ENCODE measurements at regions not wholly inside any gene's neighbourhood (a gene's known extent, or its start where the extent isn't known, plus 50 kb on each side); places are given as distances from the start of the nearest gene placed in this dataset.

GRCh38 chr5:72619251-72619650 is 112.0 kb upstream of the ZNF366 start:
- ATAC-seq (no peak), DNase-seq (no peak)

DNA sequence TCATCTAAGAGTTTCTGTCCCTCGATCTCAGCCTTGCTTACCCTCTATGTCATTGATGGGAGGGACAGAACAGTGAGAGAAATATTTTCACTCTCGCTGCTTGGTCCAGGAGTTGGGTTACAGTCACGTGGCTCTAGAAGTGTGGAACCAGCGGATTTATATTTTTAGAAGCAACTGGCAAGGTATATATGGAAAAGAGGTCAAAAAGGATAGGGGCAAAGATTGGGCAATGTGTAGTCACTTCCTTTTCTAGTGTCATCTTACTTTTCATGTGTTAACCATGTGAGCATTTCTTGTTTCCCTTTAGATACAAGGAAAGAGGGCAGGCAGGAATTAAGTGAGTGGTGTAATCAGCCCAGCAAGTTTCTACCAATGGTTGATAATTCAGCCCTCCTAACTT is 111.5 kb upstream of the ZNF366 start:
- ATAC-seq (no peak), DNase-seq (no peak)

GRCh38 chr5:72615061-72615460 is 107.9 kb upstream of the ZNF366 start:
- ATAC-seq (no peak), DNase-seq (no peak)

GRCh38 chr5:72613515-72613914 is 106.3 kb upstream of the ZNF366 start:
- DNase-seq (no peak), ATAC-seq (no peak)

GRCh38 chr5:72612810-72613209 is 105.6 kb upstream of the ZNF366 start:
- ATAC-seq (no peak), DNase-seq (no peak)

GRCh38 chr5:72611118-72611730 is 104.0 kb upstream of the ZNF366 start:
- ATAC-seq (peak; percentile 75), DNase-seq (peak; percentile 58)

- ATAC-seq = no peak
- DNase-seq = no peak
Observed at GRCh38 chr5:72608926-72609325, 101.7 kb upstream of the ZNF366 start.

DNA sequence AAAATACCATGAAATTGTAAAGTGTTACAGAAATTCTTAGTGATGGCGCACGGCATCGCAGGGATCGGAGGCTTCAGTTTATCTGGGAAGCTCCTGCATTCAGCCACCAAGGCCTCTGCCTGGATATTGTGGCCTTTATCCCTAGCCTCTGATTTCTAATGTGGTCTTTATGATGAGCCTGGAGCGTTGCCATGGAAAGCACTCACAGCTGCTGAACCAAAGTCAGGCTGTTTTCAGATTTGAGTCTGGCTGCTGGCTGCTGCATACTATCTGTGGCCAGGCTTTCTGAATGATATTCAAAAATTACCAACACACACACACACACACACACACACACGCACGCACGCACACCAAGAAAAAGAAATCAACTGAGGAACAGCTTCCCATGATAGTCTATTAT is 101.1 kb upstream of the ZNF366 start:
- no peak for ATAC-seq
- no peak for DNase-seq

DNA sequence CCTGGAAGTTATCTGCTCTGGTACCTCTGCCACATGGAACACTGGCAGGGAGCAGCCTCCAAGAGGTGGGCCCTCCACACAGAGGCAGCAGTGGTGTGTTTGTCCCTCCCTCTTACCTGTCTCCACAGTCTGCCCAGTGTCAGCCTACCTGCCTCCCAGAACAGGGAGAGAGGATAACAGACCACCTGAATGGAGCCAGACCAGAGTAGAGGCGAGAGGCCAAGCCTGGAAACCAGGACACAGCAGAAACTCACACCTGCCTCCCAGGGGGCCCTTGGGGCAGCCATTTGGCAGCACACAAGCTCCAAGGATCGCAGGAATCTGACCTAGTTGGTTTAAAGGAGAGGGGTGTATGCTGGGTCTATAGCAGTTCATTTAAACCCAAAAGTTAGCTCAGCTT is 100.2 kb upstream of the ZNF366 start:
- DNase-seq = no peak
- ATAC-seq = no peak

DNA sequence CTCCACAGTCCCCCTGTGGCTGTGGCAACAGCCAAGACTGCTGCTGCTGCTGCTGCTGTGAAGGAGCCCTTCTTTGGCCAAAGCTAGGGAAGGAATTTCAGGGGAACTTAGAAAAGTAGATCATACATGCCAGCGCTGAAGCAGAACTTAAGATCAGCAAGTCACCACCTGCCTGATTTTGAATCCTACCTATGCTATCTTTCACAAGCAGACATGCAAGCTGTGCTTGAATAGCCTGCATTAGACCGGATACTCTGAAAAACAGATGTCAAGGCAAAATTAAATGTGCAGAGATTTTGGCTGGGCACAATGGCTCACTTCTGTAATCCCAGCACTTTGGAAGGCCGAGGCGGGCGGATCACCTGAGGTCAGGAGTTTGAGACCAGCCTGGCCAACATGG is 99.3 kb upstream of the ZNF366 start:
- ATAC-seq = no peak
- DNase-seq = no peak

GRCh38 chr5:72605632-72606031 is 98.4 kb upstream of the ZNF366 start:
- ATAC-seq (no peak), DNase-seq (no peak)

DNA sequence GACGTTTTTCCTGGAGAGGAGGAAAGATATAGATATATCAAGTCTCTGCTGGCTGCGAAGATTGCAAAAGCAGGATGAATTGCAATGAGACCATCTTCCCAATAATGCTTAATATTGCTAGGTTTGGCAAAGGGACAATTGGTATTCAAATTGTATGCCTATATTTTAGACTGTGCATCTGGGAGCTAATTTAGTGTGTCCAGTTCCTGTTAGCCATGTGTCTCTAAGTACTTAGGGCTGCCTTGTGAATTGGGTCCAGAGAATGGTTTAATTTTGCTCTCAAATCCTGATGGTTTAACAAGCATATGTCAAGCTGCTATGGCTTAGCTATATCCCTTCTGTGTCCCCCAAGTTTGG is 97.6 kb upstream of the ZNF366 start:
- DNase-seq = no peak
- ATAC-seq = no peak

DNA sequence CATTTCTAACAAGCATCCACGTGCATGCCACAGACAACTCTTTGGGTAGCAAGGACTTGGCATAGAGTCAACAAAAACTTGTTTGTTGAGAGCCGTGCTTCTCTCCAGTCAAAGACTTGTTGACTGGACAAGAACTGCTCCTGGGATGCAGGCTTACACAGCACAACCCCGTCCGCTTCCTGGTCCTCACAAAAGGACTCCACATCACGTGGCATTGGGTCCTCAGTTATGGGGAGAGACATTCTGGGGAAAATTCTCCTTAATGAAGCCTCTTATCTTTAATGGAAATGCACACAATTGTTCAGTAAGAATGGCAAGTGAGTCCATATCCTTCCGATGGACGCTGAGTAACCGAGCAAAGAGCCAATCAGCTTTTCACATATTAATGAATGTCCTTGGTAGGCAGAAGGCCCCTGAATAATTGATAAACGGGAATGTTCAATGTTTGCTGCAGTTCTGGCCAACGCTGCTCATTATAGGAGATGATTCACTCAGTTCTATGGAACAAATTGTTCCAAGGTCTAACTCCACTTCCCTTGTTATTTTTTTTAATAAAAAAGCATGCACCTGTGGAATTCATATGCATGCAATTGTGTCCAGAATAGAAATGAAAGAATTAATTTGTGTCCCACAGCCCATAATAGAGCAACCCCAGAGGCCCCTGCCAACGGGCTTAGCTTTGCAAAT is 97.0 kb upstream of the ZNF366 start:
- no peak for DNase-seq
- ATAC-seq = no peak

DNA sequence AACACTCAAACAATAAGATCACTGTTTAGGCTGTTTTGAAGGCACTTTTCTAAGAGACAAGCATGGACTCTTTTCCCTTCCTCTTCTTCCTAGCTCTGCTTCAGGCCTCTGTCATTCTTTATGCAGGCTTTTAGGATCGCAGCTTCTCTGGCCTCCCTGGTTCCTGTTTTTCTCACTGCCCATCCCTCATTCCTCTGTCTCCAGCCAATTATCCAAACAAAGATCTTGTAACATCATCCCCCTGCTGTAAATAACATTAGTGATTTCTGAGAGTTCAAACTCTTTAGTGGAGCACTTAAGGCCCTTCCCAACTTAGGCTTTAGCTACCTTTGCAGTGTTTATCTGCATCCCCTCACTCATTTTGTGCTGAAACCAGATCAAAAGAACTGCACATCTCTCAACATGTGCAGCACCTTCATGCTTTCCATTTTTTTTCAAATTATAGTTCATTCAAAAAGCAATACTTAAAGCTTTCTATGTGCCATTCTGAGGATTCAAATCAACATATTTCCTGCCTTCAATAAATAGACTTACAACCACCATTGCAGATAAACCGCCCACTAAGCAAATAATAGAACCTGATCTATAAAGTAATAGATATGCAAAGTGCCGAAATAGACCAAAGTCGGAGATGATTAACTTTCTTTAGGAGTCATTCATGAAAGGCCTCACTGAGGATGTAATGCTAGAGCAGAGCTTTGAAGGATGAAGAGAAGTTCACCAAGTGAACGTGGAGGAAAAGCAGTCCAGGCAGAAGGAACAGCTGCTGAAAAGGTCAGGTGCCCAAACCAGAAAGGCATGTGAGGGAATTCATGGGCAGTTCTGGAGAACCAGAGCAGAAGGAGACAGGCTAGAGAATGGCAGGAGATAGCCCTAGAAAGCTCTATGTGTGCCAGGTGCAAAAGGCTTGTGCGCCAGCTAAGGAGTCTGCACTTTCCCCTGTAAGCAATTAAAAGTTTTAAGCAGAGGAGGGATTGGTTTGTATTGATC is 95.8 kb upstream of the ZNF366 start:
- DNase-seq = no peak
- no peak for ATAC-seq

GRCh38 chr5:72601861-72602260 is 94.7 kb upstream of the ZNF366 start:
- DNase-seq = no peak

DNA sequence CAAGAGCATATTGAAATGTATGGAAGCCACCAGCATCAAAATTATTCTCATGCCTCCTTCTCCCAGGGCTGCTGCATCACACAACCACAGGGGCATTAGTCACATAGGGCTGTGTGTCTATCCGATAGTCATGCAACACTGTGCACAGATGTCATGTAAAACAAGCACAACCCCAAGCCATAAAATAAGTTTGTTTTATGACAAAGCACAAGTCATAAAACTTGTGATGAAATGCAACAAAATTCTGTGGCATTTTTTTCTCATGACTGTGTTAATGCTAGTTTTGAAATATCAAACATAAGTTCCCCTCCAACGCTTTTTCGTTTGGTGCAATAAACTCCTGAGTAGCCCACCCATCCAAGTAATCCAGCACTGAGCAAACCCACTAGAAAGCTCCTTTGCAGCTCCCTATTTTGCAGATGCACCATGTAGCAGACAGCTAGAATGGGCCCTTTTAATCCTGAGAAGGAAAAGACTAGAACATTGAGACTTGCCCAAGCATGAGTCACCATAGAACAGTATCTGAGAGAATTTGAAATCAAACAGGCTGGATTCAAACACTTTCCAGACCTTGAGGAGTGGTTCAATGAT is 93.3 kb upstream of the ZNF366 start:
- ATAC-seq = no peak
- no peak for DNase-seq

More at GRCh38 chr5:72601861-72602260, 94.7 kb upstream of the ZNF366 start:
- no peak for ATAC-seq

- no peak for ATAC-seq
- DNase-seq = no peak
Observed at GRCh38 chr5:72599519-72600370, 92.5 kb upstream of the ZNF366 start.

DNA sequence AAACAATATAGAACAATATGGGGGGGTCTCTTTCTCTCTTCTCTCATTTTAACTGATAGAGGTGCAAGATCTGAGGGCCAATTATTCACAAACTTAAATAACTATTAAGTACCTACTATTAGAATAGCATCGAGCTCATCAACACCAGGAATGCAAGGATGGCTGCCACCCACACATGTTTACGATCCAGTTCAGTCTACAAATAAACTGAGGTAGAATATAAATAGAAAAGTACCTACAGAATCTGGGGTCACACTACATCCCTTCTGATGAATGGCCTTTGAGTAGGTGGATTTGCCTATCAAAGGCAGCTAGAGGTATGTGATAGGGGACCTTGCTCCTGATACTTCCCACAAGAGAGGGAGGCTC is 91.8 kb upstream of the ZNF366 start:
- ATAC-seq = no peak
- DNase-seq = no peak

DNA sequence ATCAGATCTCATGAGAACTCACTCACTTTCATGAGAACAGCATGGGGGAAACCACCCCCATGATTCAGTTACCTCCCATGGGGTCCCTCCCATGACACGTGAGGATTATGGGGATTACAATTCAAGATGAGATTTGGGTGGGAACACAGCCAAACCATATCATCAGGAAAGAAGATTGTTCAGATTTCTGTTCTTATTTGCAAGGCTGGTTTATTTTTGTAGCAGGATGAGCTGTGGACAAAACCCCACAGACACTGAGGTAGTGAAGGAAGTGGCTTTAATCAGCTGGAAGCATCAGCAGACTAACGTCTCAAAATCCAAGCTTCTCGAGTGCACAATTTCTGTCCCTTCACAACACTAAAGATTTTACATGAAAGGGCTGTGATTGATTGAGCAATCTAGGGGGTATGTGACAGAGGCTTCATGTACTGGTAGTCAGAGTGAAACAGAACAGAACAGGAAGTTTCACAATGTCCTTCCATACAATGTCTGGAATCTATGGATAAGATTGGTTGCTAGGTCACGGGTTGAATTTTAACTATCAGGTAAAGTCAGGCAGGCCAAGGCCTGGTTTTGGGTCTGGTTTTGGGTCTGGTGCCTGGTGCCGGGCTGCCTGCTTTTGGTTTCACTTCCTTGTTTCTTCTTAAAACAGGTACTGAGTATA is 91.3 kb upstream of the ZNF366 start:
- ATAC-seq = no peak
- no peak for DNase-seq

GRCh38 chr5:72597456-72597948 is 90.3 kb upstream of the ZNF366 start:
- no peak for ATAC-seq
- DNase-seq = no peak

DNA sequence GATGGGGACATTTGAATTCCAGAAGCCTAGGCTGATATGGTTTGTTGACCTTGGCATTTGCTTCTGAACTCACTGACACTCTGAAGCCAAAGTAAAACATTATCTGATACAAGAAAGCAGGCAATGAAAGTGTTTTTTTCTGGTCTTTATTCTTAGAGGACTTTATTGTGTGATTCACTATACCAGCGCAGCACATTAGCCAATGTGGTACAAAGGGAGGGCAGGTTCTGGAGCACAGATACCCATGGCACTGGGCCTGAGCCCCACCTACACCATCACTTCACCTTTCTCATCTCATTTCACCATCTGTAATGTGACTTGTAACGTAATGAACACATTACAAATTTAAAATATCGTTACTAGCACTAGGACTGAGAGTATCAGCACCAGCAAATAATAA is 89.7 kb upstream of the ZNF366 start:
- DNase-seq = no peak
- no peak for ATAC-seq
